HepG2 (cell line): ENCODE measurements at regions not wholly inside any gene's neighbourhood (a gene's known extent, or its start where the extent isn't known, plus 50 kb on each side); places are given as distances from the start of the nearest gene placed in this dataset.

Experiments
- ATAC-seq: fragments of 200-7000 bp; cut with Tn5 transposase; 3 replicates; pipeline ENCODE4 v1.9.1; 2020; ENCODE audit warnings: mild to moderate bottlenecking, moderate library complexity
- BruUV-seq: library from RNA; stranded (reverse); fragments of 400-500 nt; replicated peaks from 2 replicates; lab custom pipeline; 2021; lab: Mats Ljungman, UMichigan
- CTCF ChIA-PET: fragments of 300-600 bp; formaldehyde crosslinking; extraction: SDS; loops from one replicate; lab custom pipeline; 2021; ENCODE audit warnings: low total read pairs, inconsistent platforms, low intra/inter-chr PET ratio; lab: Yijun Ruan, JAX
- POLR2A ChIA-PET: fragments of 350-600 bp; sonication (Branson Sonifier 250); formaldehyde crosslinking; loops from one replicate; lab custom pipeline; 2020; ENCODE audit warnings: antibody characterized with exemption, inconsistent platforms; lab: Yijun Ruan, JAX
- DNase-seq: peaks from one replicate; pipeline ENCODE4 v3.0.0-alpha.2; 2015; ENCODE audit warnings: low spot score
- FAIRE-seq: peaks from 3 replicates; lab custom pipeline; 2011; peaks lifted over from hg19 to GRCh38; lab: Jason Lieb, UNC
- H2AFZ ChIP-seq: one replicate; pipeline ENCODE4 v1.6.1; 2011; ENCODE audit warnings: low read length, inconsistent platforms
- H3K27ac ChIP-seq: fragments of 300-600 bp; 3 replicates; pipeline ENCODE4 v1.8.0; 2011; ENCODE audit warnings: mixed run types, mild to moderate bottlenecking, mixed read lengths, low read length, inconsistent platforms; ENCODE audit not compliant: insufficient read depth; ENCODE audit errors: extremely low read length
- H3K27me3 ChIP-seq, 2 experiments: fragments of 200-600 bp in 1 of 2; 2 replicates in 1 of 2; 3 replicates in 1 of 2; pipeline versions ENCODE4 v1.6.0 to v1.8.0; 2011; ENCODE audit warnings: low read length in 2 of 2, mild to moderate bottlenecking in 2 of 2, moderate library complexity in 2 of 2, inconsistent platforms in 1 of 2; ENCODE audit not compliant: insufficient read depth in 2 of 2, control insufficient read depth in 1 of 2
- H3K36me3 ChIP-seq, 2 experiments: fragments of 200-600 bp in 1 of 2; replicated peaks in 1 of 2; 2 replicates in 1 of 2; 3 replicates in 1 of 2; pipeline versions ENCODE4 v1.5.1 to v1.8.0; 2011; ENCODE audit warnings: low read length in 2 of 2, inconsistent platforms in 1 of 2; ENCODE audit not compliant: insufficient read depth in 2 of 2, control insufficient read depth in 1 of 2
- H3K4me1 ChIP-seq: 2 replicates; pipeline ENCODE4 v1.5.1; 2012; ENCODE audit warnings: low read length, inconsistent platforms; ENCODE audit not compliant: insufficient read depth
- H3K4me2 ChIP-seq: 2 replicates; pipeline ENCODE4 v1.6.0; 2011; ENCODE audit warnings: low read depth, low read length, inconsistent platforms
- H3K4me3 ChIP-seq, 3 experiments: fragments of 200-600 bp in 1 of 3; sonication (generic), shearing (Covaris generic) in 1 of 3; replicated peaks in 1 of 3; 2 replicates each; pipeline ENCODE4 v1.5.1; 2011 to 2016; ENCODE audit warnings: low read length in 3 of 3, inconsistent platforms in 2 of 3, low read depth in 2 of 3, mild to moderate bottlenecking in 2 of 3, control low read depth in 1 of 3, mixed read lengths in 1 of 3; ENCODE audit not compliant: insufficient read depth in 1 of 3
- H3K79me2 ChIP-seq: one replicate; pipeline ENCODE4 v1.6.1; 2011; ENCODE audit warnings: low read length, inconsistent platforms; ENCODE audit not compliant: insufficient read depth
- H3K9ac ChIP-seq: 2 replicates; pipeline ENCODE4 v1.6.0; 2011; ENCODE audit warnings: mild to moderate bottlenecking, low read depth, low read length, inconsistent platforms; ENCODE audit not compliant: insufficient read depth
- H3K9me3 ChIP-seq: 2 replicates; pipeline ENCODE4 v1.5.1; 2012; ENCODE audit warnings: mild to moderate bottlenecking, low read length
- H4K20me1 ChIP-seq: 2 replicates; pipeline ENCODE4 v1.6.0; 2011; ENCODE audit warnings: inconsistent platforms, mild to moderate bottlenecking, low read length, moderate library complexity; ENCODE audit not compliant: insufficient read depth
- ATF7 ChIP-seq, 2 experiments: fragments of 450-650 bp in 1 of 2; sonication (generic) in 1 of 2; formaldehyde crosslinking in 1 of 2; IDR thresholded peaks; 2 replicates each; pipeline versions ENCODE4 v1.4.0 to v1.6.1; 2016 to 2020; ENCODE audit warnings: antibody characterized with exemption in 1 of 2, mild to moderate bottlenecking in 1 of 2, missing genetic modification reagents in 1 of 2
- CREB1 ChIP-seq, 2 experiments: fragments of 450-650 bp in 1 of 2; IDR thresholded peaks; 2 replicates each; pipeline ENCODE4 v1.6.1; 2016 to 2017; ENCODE audit warnings: control low read depth in 1 of 2, mild to moderate bottlenecking in 1 of 2, missing compliant biosample characterization in 1 of 2, missing genetic modification characterization in 1 of 2
- DR1 ChIP-seq: sonication (generic); formaldehyde crosslinking; IDR thresholded peaks from 2 replicates; pipeline ENCODE4 v1.8.0; 2021; ENCODE audit warnings: mild to moderate bottlenecking, missing genetic modification reagents, inconsistent platforms
- EP300 ChIP-seq, 3 experiments: sonication (generic) in 1 of 3; formaldehyde crosslinking in 1 of 3; IDR thresholded peaks; 2 replicates each; pipeline versions ENCODE4 v1.5.1 to v1.6.1; 2011 to 2020; ENCODE audit warnings: low read depth in 2 of 3, low read length in 2 of 3, borderline replicate concordance in 1 of 3, improper control_type of control experiment in 1 of 3, mild to moderate bottlenecking in 1 of 3, missing genetic modification reagents in 1 of 3, moderate library complexity in 1 of 3
- GTF3A ChIP-seq: sonication (generic); formaldehyde crosslinking; conservative IDR thresholded peaks from 2 replicates; pipeline ENCODE4 v1.4.0; 2020; ENCODE audit warnings: mild to moderate bottlenecking, missing genetic modification reagents
- IKZF5 ChIP-seq: IDR thresholded peaks from 2 replicates; pipeline ENCODE4 v1.6.1; 2018; ENCODE audit warnings: missing genetic modification reagents, mild to moderate bottlenecking, missing compliant biosample characterization
- KLF11 ChIP-seq: IDR thresholded peaks from 2 replicates; pipeline ENCODE4 v1.6.1; 2016; ENCODE audit warnings: missing compliant biosample characterization
- SP140L ChIP-seq: sonication (generic); formaldehyde crosslinking; IDR thresholded peaks from 2 replicates; pipeline ENCODE4 v1.4.0; 2020; ENCODE audit warnings: missing genetic modification reagents, borderline replicate concordance
- SP2 ChIP-seq: sonication (generic); formaldehyde crosslinking; IDR thresholded peaks from 2 replicates; pipeline ENCODE4 v1.5.1; 2020; ENCODE audit warnings: mild to moderate bottlenecking, missing genetic modification reagents
- TOPORS ChIP-seq: sonication (generic); formaldehyde crosslinking; IDR thresholded peaks from 2 replicates; pipeline ENCODE4 v1.8.0; 2023; ENCODE audit warnings: mild to moderate bottlenecking, missing genetic modification reagents
- ZBTB7B ChIP-seq: sonication (generic); formaldehyde crosslinking; IDR thresholded peaks from 2 replicates; pipeline ENCODE4 v1.4.0; 2020; ENCODE audit warnings: missing genetic modification reagents
- ZKSCAN1 ChIP-seq: fragments of 150-350 bp; IDR thresholded peaks from 2 replicates; pipeline ENCODE4 v1.6.1; 2014; ENCODE audit warnings: low read length
- ZNF10 ChIP-seq: sonication (generic); formaldehyde crosslinking; IDR thresholded peaks from 2 replicates; pipeline ENCODE4 v1.4.0; 2020; ENCODE audit warnings: mild to moderate bottlenecking, low read depth, missing genetic modification reagents, borderline replicate concordance
- ZNF124 ChIP-seq: sonication (generic); formaldehyde crosslinking; IDR thresholded peaks from 2 replicates; pipeline ENCODE4 v1.4.0; 2020; ENCODE audit warnings: missing genetic modification reagents
- ZNF335 ChIP-seq: sonication (generic); formaldehyde crosslinking; IDR thresholded peaks from 2 replicates; pipeline ENCODE4 v1.4.0; 2020; ENCODE audit warnings: missing genetic modification reagents
- ZNF740 ChIP-seq: sonication (generic); formaldehyde crosslinking; IDR thresholded peaks from 2 replicates; pipeline ENCODE4 v1.4.0; 2020; ENCODE audit warnings: missing genetic modification reagents
- ZNF800 ChIP-seq: sonication (generic); formaldehyde crosslinking; IDR thresholded peaks from 2 replicates; pipeline ENCODE4 v1.4.0; 2020; ENCODE audit warnings: missing genetic modification reagents
- ZSCAN5A ChIP-seq: sonication (generic); formaldehyde crosslinking; IDR thresholded peaks from 2 replicates; pipeline ENCODE4 v1.8.0; 2022; ENCODE audit warnings: mild to moderate bottlenecking, missing genetic modification reagents, borderline replicate concordance
- WGBS: methylation state at CpG from one replicate; pipeline ENCODE4 v1.1.6; 2017; ENCODE audit warnings: low lambda C conversion rate; 5-methylcytosine and 5-hydroxymethylcytosine counted together
- in situ Hi-C: cut with HindIII; loops from 2 replicates; pipeline ENCODE4 v1.10.0; 2017; ENCODE audit warnings: low pct_unique_long_range_greater_than_20kb; ENCODE audit not compliant: extremely low pct_ligation_motif_present
- intact Hi-C: fragments of 100-400 bp; cut with micrococcal nuclease; formaldehyde crosslinking; loops from one replicate; pipeline ENCODE4 v1.10.0; 2022; ENCODE audit not compliant: unreplicated experiment

- DNase-seq (no peak), FAIRE-seq (no peak), ATAC-seq (no peak)
- Histone ChIP-seq H2AFZ (no peak overlapping the region), H3K27ac (no peak overlapping the region), H3K9me3 (no peaks in the 10 kb centered on the region), H3K4me3 (no peak overlapping the region), H4K20me1 (no peaks in the 10 kb centered on the region), H3K4me1 (no peaks in the 10 kb centered on the region), H3K27me3 (no peaks in the 10 kb centered on the region), H3K9ac (no peak overlapping the region), H3K36me3 (no peaks in the 10 kb centered on the region), H3K4me2 (no peak overlapping the region), H3K79me2 (no peaks in the 10 kb centered on the region)
- TF ChIP-seq SP140L (CRISPR knock-in tag) (no peak), ZBTB7B (CRISPR knock-in tag) (no peak), TOPORS (CRISPR knock-in tag) (no peak), CREB1 (IDR thresholded peaks at IDR 0.05) (peak; percentile 93), CREB1 (CRISPR knock-in tag; IDR thresholded peaks at IDR 0.05) (no peak), ATF7 (IDR thresholded peaks at IDR 0.05) (peak; percentile 97), ATF7 (CRISPR knock-in tag; IDR thresholded peaks at IDR 0.05) (no peak), ZSCAN5A (CRISPR knock-in tag) (no peak), GTF3A (CRISPR knock-in tag) (no peak), IKZF5 (CRISPR knock-in tag) (no peak), DR1 (no peak), ZKSCAN1 (no peak), ZNF124 (CRISPR knock-in tag) (no peak), ZNF335 (no peak), ZNF10 (CRISPR knock-in tag) (no peak), KLF11 (CRISPR knock-in tag) (no peak), EP300 (IDR thresholded peaks at IDR 0.05; ENCODE audit: low read depth in 2 of 2, low read length in 2 of 2) (no peak), EP300 (CRISPR knock-in tag; IDR thresholded peaks at IDR 0.05; ENCODE audit: borderline replicate concordance) (no peak), SP2 (no peak), ZNF800 (CRISPR knock-in tag) (no peak), ZNF740 (CRISPR knock-in tag) (no peak)
- in situ Hi-C loops = no loop called here
- 6% methylated on average over 5 of the region's 5 CpGs for WGBS
- POLR2A ChIA-PET = no interaction called here
- CTCF ChIA-PET = no interaction called here
- intact Hi-C loops = no loop called here
- BruUV-seq = no TSS peak
Measured at GRCh38 chr5:155908543-155908942, 418.4 kb upstream of the SGCD start.
